Adrenal gland (tissue), 5 donors: ENCODE measurements at regions not wholly inside any gene's neighbourhood (a gene's known extent, or its start where the extent isn't known, plus 50 kb on each side); places are given as distances from the start of the nearest gene placed in this dataset.

Experiments
- CTCF ChIP-seq, 6 experiments: fragments of 450-650 bp in 4 of 6; fragments of 200-600 bp in 2 of 6; sonication (generic) in 1 of 6; IDR thresholded peaks; 1 replicate in 5 of 6; 2 replicates in 1 of 6; pipeline versions ENCODE4 v1.5.1 to v1.8.0; 2016 to 2021; ENCODE audit warnings: antibody characterized with exemption in 6 of 6, mild to moderate bottlenecking in 2 of 6, moderate library complexity in 1 of 6
- POLR2A ChIP-seq, 2 donors: fragments of 450-650 bp; IDR thresholded peaks; one replicate each; pipeline ENCODE4 v1.6.1; 2017; ENCODE audit warnings: antibody characterized with exemption in 2 of 2, mild to moderate bottlenecking in 2 of 2, moderate library complexity in 1 of 2
- donor health status: DM: no; HTN: no; CAD: no.

GRCh38 chr21:38206646-38207045 is 50.1 kb upstream of the KCNJ15 start:
- TF ChIP-seq POLR2A (IDR thresholded peaks at IDR 0.05): no peak
- TF ChIP-seq CTCF (IDR thresholded peaks at IDR 0.05): no peak
